HepG2 (cell line): ENCODE measurements at regions not wholly inside any gene's neighbourhood (a gene's known extent, or its start where the extent isn't known, plus 50 kb on each side); places are given as distances from the start of the nearest gene placed in this dataset.

Source experiments
- ATAC-seq: fragments of 200-7000 bp; cut with Tn5 transposase; 3 replicates; pipeline ENCODE4 v1.9.1; 2020; ENCODE audit warnings: mild to moderate bottlenecking, moderate library complexity
- BruUV-seq: library from RNA; stranded (reverse); fragments of 400-500 nt; replicated peaks from 2 replicates; lab custom pipeline; 2021; lab: Mats Ljungman, UMichigan
- CTCF ChIA-PET: fragments of 300-600 bp; formaldehyde crosslinking; extraction: SDS; loops from one replicate; lab custom pipeline; 2021; ENCODE audit warnings: low total read pairs, inconsistent platforms, low intra/inter-chr PET ratio; lab: Yijun Ruan, JAX
- POLR2A ChIA-PET: fragments of 350-600 bp; sonication (Branson Sonifier 250); formaldehyde crosslinking; loops from one replicate; lab custom pipeline; 2020; ENCODE audit warnings: antibody characterized with exemption, inconsistent platforms; lab: Yijun Ruan, JAX
- DNase-seq: peaks from one replicate; pipeline ENCODE4 v3.0.0-alpha.2; 2015; ENCODE audit warnings: low spot score
- FAIRE-seq: peaks from 3 replicates; lab custom pipeline; 2011; peaks lifted over from hg19 to GRCh38; lab: Jason Lieb, UNC
- H2AFZ ChIP-seq: one replicate; pipeline ENCODE4 v1.6.1; 2011; ENCODE audit warnings: low read length, inconsistent platforms
- H3K27ac ChIP-seq: fragments of 300-600 bp; 3 replicates; pipeline ENCODE4 v1.8.0; 2011; ENCODE audit warnings: mixed run types, mild to moderate bottlenecking, mixed read lengths, low read length, inconsistent platforms; ENCODE audit not compliant: insufficient read depth; ENCODE audit errors: extremely low read length
- H3K27me3 ChIP-seq, 2 experiments: fragments of 200-600 bp in 1 of 2; 2 replicates in 1 of 2; 3 replicates in 1 of 2; pipeline versions ENCODE4 v1.6.0 to v1.8.0; 2011; ENCODE audit warnings: low read length in 2 of 2, mild to moderate bottlenecking in 2 of 2, moderate library complexity in 2 of 2, inconsistent platforms in 1 of 2; ENCODE audit not compliant: insufficient read depth in 2 of 2, control insufficient read depth in 1 of 2
- H3K36me3 ChIP-seq, 2 experiments: fragments of 200-600 bp in 1 of 2; replicated peaks in 1 of 2; 2 replicates in 1 of 2; 3 replicates in 1 of 2; pipeline versions ENCODE4 v1.5.1 to v1.8.0; 2011; ENCODE audit warnings: low read length in 2 of 2, inconsistent platforms in 1 of 2; ENCODE audit not compliant: insufficient read depth in 2 of 2, control insufficient read depth in 1 of 2
- H3K4me1 ChIP-seq: 2 replicates; pipeline ENCODE4 v1.5.1; 2012; ENCODE audit warnings: low read length, inconsistent platforms; ENCODE audit not compliant: insufficient read depth
- H3K4me2 ChIP-seq: 2 replicates; pipeline ENCODE4 v1.6.0; 2011; ENCODE audit warnings: low read depth, low read length, inconsistent platforms
- H3K4me3 ChIP-seq, 3 experiments: fragments of 200-600 bp in 1 of 3; sonication (generic), shearing (Covaris generic) in 1 of 3; replicated peaks in 1 of 3; 2 replicates each; pipeline ENCODE4 v1.5.1; 2011 to 2016; ENCODE audit warnings: low read length in 3 of 3, inconsistent platforms in 2 of 3, low read depth in 2 of 3, mild to moderate bottlenecking in 2 of 3, control low read depth in 1 of 3, mixed read lengths in 1 of 3; ENCODE audit not compliant: insufficient read depth in 1 of 3
- H3K79me2 ChIP-seq: one replicate; pipeline ENCODE4 v1.6.1; 2011; ENCODE audit warnings: low read length, inconsistent platforms; ENCODE audit not compliant: insufficient read depth
- H3K9ac ChIP-seq: 2 replicates; pipeline ENCODE4 v1.6.0; 2011; ENCODE audit warnings: mild to moderate bottlenecking, low read depth, low read length, inconsistent platforms; ENCODE audit not compliant: insufficient read depth
- H3K9me3 ChIP-seq: 2 replicates; pipeline ENCODE4 v1.5.1; 2012; ENCODE audit warnings: mild to moderate bottlenecking, low read length
- H4K20me1 ChIP-seq: 2 replicates; pipeline ENCODE4 v1.6.0; 2011; ENCODE audit warnings: inconsistent platforms, mild to moderate bottlenecking, low read length, moderate library complexity; ENCODE audit not compliant: insufficient read depth
- CAMTA2 ChIP-seq: sonication (generic); formaldehyde crosslinking; IDR thresholded peaks from 2 replicates; pipeline ENCODE4 v1.4.0; 2020; ENCODE audit warnings: mild to moderate bottlenecking, missing genetic modification reagents, borderline replicate concordance
- CEBPB ChIP-seq: IDR thresholded peaks from 2 replicates; pipeline ENCODE4 v1.6.1; 2011; ENCODE audit warnings: low read depth, low read length, improper control_type of control experiment, borderline replicate concordance
- HDAC1 ChIP-seq: sonication (generic); formaldehyde crosslinking; IDR thresholded peaks from 2 replicates; pipeline ENCODE4 v1.5.1; 2020; ENCODE audit warnings: mild to moderate bottlenecking, missing genetic modification reagents
- TP53 ChIP-seq: sonication (generic); formaldehyde crosslinking; conservative IDR thresholded peaks from 2 replicates; pipeline ENCODE4 v1.4.0; 2020; ENCODE audit warnings: missing genetic modification reagents
- USF2 ChIP-seq, 2 experiments: sonication (generic) in 1 of 2; formaldehyde crosslinking in 1 of 2; IDR thresholded peaks; 2 replicates each; pipeline versions ENCODE4 v1.5.1 to v1.6.1; 2011 to 2020; ENCODE audit warnings: borderline replicate concordance in 1 of 2, low read depth in 1 of 2, low read length in 1 of 2, mild to moderate bottlenecking in 1 of 2, missing genetic modification reagents in 1 of 2, moderate library complexity in 1 of 2
- ZFP41 ChIP-seq: sonication (generic); formaldehyde crosslinking; IDR thresholded peaks from 2 replicates; pipeline ENCODE4 v1.4.0; 2020; ENCODE audit warnings: mild to moderate bottlenecking, missing genetic modification reagents, borderline replicate concordance
- ZKSCAN1 ChIP-seq: fragments of 150-350 bp; IDR thresholded peaks from 2 replicates; pipeline ENCODE4 v1.6.1; 2014; ENCODE audit warnings: low read length
- ZNF260 ChIP-seq: sonication (generic); formaldehyde crosslinking; IDR thresholded peaks from 2 replicates; pipeline ENCODE4 v1.4.0; 2020; ENCODE audit warnings: missing genetic modification reagents, low read depth, mild to moderate bottlenecking, borderline replicate concordance
- ZNF382 ChIP-seq: sonication (generic); formaldehyde crosslinking; IDR thresholded peaks from 2 replicates; pipeline ENCODE4 v1.5.0; 2020; ENCODE audit warnings: missing genetic modification reagents, mild to moderate bottlenecking, borderline replicate concordance
- ZNF432 ChIP-seq: sonication (generic); formaldehyde crosslinking; IDR thresholded peaks from 2 replicates; pipeline ENCODE4 v1.5.0; 2020; ENCODE audit warnings: missing genetic modification reagents, mild to moderate bottlenecking, borderline replicate concordance
- ZNF646 ChIP-seq: sonication (generic); formaldehyde crosslinking; IDR thresholded peaks from 2 replicates; pipeline ENCODE4 v1.9.0; 2021; ENCODE audit warnings: mild to moderate bottlenecking, missing genetic modification reagents
- ZNF777 ChIP-seq: sonication (generic); formaldehyde crosslinking; IDR thresholded peaks from 2 replicates; pipeline ENCODE4 v1.4.0; 2020; ENCODE audit warnings: missing genetic modification reagents
- WGBS: methylation state at CpG from one replicate; pipeline ENCODE4 v1.1.6; 2017; ENCODE audit warnings: low lambda C conversion rate; 5-methylcytosine and 5-hydroxymethylcytosine counted together
- in situ Hi-C: cut with HindIII; loops from 2 replicates; pipeline ENCODE4 v1.10.0; 2017; ENCODE audit warnings: low pct_unique_long_range_greater_than_20kb; ENCODE audit not compliant: extremely low pct_ligation_motif_present
- intact Hi-C: fragments of 100-400 bp; cut with micrococcal nuclease; formaldehyde crosslinking; loops from one replicate; pipeline ENCODE4 v1.10.0; 2022; ENCODE audit not compliant: unreplicated experiment

DNA sequence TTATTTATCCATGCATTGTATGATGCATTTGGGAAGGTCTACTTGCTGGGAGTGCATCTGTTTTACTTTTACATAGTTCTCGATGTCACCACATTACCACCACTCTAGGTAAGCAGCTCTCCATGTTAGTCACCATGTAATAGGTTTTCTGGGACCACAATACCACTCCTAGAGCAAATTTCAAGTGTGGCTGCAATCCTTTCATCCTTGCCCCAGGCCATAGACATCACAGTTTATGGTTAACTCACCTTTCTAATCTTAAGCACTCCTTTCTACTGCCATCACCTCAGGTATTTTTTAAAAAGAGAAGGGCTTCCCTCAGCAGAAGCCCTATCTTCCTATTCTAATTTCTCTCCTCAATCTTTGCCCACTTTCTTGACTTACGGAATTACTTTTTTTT is 354.1 kb downstream of the PLK2 start:
- ChIA-PET CTCF (no interaction called here), POLR2A (no interaction called here)
- Histone ChIP-seq H3K27ac (no peak overlapping the region), H3K27me3 (no peaks in the 10 kb centered on the region), H3K79me2 (no peaks in the 10 kb centered on the region), H3K36me3 (no peaks in the 10 kb centered on the region), H3K4me1 (no peaks in the 10 kb centered on the region), H3K4me3 (no peak overlapping the region), H3K9me3 (no peaks in the 10 kb centered on the region), H2AFZ (no peak overlapping the region), H3K4me2 (no peak overlapping the region), H4K20me1 (no peaks in the 10 kb centered on the region), H3K9ac (no peak overlapping the region)
- no peak for ATAC-seq
- in situ Hi-C loops (no loop called here), intact Hi-C loops (no loop called here)
- 6% methylated on average over 2 of the region's 2 CpGs for WGBS
- no peak for FAIRE-seq
- no TSS peak for BruUV-seq
- DNase-seq: no peak
- TF ChIP-seq ZNF646 (CRISPR knock-in tag) (no peak), HDAC1 (no peak), ZNF432 (CRISPR knock-in tag) (no peak), ZKSCAN1 (no peak), ZNF777 (CRISPR knock-in tag) (no peak), TP53 (no peak), CEBPB (no peak), ZNF382 (no peak), ZNF260 (CRISPR knock-in tag) (no peak), ZFP41 (CRISPR knock-in tag) (no peak), USF2 (IDR thresholded peaks at IDR 0.05; ENCODE audit: low read depth, low read length) (no peak), USF2 (CRISPR knock-in tag; IDR thresholded peaks at IDR 0.05; ENCODE audit: borderline replicate concordance) (no peak), CAMTA2 (no peak)
